Heart right ventricle (tissue), 16 donors: ENCODE measurements at regions not wholly inside any gene's neighbourhood (a gene's known extent, or its start where the extent isn't known, plus 50 kb on each side); places are given as distances from the start of the nearest gene placed in this dataset.
A peak's percentile ranks its signal among the peaks of the same experiment; 100 is the strongest.

Source experiments
- ATAC-seq, 8 donors: fragments of 200-7000 bp; cut with Tn5 transposase; one replicate each; pipeline ENCODE4 v1.9.1; 2020; ENCODE audit warnings: mild to moderate bottlenecking in 8 of 8, moderate library complexity in 8 of 8, moderate number of reproducible peaks in 1 of 8
- DNase-seq, 2 donors: peaks; one replicate each; pipeline ENCODE4 v3.0.0-alpha.2; 2020
- H3K27ac ChIP-seq, 10 donors: fragments of 200-600 bp; sonication (generic) in 2 of 10; one replicate each; pipeline versions ENCODE4 v1.5.0 to v1.8.0; 2020 to 2022; ENCODE audit warnings: mild to moderate bottlenecking in 3 of 10
- H3K27me3 ChIP-seq, 7 donors: fragments of 200-600 bp; one replicate each; pipeline ENCODE4 v1.8.0; 2021 to 2022; ENCODE audit warnings: mild to moderate bottlenecking in 2 of 7
- H3K36me3 ChIP-seq, 9 donors: fragments of 200-600 bp; sonication (generic) in 1 of 9; one replicate each; pipeline versions ENCODE4 v1.5.0 to v1.8.0; 2020 to 2022; ENCODE audit warnings: mild to moderate bottlenecking in 2 of 9
- H3K4me1 ChIP-seq, 9 donors: fragments of 200-600 bp; sonication (generic) in 1 of 9; one replicate each; pipeline versions ENCODE4 v1.5.0 to v1.8.0; 2020 to 2022; ENCODE audit warnings: mild to moderate bottlenecking in 4 of 9
- H3K4me3 ChIP-seq, 10 donors: fragments of 200-600 bp; sonication (generic) in 2 of 10; one replicate each; pipeline versions ENCODE4 v1.5.0 to v1.8.0; 2020 to 2022; ENCODE audit warnings: mild to moderate bottlenecking in 7 of 10, moderate library complexity in 2 of 10
- H3K9me3 ChIP-seq, 11 donors: fragments of 200-600 bp in 10 of 11; sonication (generic) in 2 of 11; one replicate each; pipeline versions ENCODE4 v1.5.0 to v1.8.0; 2013 to 2022; ENCODE audit warnings: mild to moderate bottlenecking in 2 of 11, control low read depth in 1 of 11, moderate library complexity in 1 of 11
- WGBS, 2 donors: extraction: QIAGEN DNeasy Blood & Tissue Kit; methylation state at CpG; one replicate each; pipeline ENCODE4 v1.1.7; 2013; ENCODE audit warnings: inconsistent platforms in 1 of 2; 5-methylcytosine and 5-hydroxymethylcytosine counted together
- intact Hi-C, 10 donors: fragments of 100-400 bp; cut with DNase I; formaldehyde crosslinking; loops; one replicate each; pipeline versions ENCODE4 v1.11.1 to v1.14.2; 2022
- TF ChIP-seq, protein P1 (sequence below), 9 donors: fragments of 200-600 bp; sonication (generic) in 2 of 9; IDR thresholded peaks; one replicate each; pipeline versions ENCODE4 v1.5.0 to v1.8.0; 2021 to 2022; ENCODE audit warnings: antibody characterized with exemption in 9 of 9, mild to moderate bottlenecking in 5 of 9, moderate library complexity in 1 of 9
- donor health status: Arrhythmogenic right ventricular cardiomyopathy.
- donor health status: ischemic (EF 13 %, LVEDD 7.1; RV severe dilation, severe dysfunction).
- donor health status: healthy with polysubstance abuse.
- donor health status: DM: no; HTN: yes; CAD: no.
- donor health status: DM: no; HTN: no; CAD: no.
- donor health status: ischemic (EF 25% LVEDD 6.9; RV normal size, moderate dysfunction).
- donor health status: ischemic (EF 25% LVEDD 5.7; RV mildly dilated, moderate dysfunction).
- donor health status: healthy.
- donor health status: DM: yes; HTN: yes; CAD: no.
- donor health status: Ischemic cardiomyopathy.
- donor health status: ischemic (EF 35%, LVEDD 5.7; RV mildly dilated, moderate dysfunction).
- donor health status: nonischemic (EF 11% LVEDD 7.7; RV severe dilation, severe dysfunction).
- donor health status: DM: yes; HTN: yes; CAD: no.
- donor health status: PGD.
- donor health status: ischemic (EF 29% LVEDD 5.4; RV normal size, mild dysfunction).
- donor health status: nonischemic (EF 23%, LVEDD 6.1; RV moderate dilation, normal function).

DNA sequence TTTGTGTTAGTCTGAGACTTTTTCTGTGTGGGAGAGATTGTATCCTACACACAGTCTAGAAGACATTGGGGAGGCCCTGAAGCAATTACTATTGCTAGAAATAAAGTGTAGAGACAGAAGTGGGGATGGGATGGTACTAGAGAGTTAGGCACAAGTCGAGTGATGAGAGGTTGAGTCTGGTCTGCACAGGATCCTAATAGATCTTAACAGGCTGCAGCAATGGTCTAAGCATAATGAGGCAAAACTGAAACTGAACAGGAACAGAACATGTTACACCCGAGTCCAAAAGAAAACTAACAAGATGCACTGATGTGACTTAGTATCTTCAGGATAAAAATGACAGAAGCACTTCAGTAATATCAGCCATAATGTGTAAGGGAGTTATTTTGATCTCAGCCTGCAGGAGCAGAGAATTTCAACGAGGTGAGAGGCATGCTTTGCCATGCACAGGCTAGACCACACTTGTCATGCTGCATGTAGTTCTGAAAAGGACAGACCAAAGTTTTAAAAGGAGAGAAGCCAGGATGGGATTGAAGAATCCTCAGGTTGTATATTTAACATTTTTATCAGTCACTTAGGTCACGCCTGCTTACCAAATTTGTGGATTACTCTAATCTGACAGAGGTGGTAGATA lies 205.8 kb upstream of the BOD1L1 start:
- H3K4me3 ChIP-seq: no peak overlapping the region
- TF ChIP-seq, protein P1, sequence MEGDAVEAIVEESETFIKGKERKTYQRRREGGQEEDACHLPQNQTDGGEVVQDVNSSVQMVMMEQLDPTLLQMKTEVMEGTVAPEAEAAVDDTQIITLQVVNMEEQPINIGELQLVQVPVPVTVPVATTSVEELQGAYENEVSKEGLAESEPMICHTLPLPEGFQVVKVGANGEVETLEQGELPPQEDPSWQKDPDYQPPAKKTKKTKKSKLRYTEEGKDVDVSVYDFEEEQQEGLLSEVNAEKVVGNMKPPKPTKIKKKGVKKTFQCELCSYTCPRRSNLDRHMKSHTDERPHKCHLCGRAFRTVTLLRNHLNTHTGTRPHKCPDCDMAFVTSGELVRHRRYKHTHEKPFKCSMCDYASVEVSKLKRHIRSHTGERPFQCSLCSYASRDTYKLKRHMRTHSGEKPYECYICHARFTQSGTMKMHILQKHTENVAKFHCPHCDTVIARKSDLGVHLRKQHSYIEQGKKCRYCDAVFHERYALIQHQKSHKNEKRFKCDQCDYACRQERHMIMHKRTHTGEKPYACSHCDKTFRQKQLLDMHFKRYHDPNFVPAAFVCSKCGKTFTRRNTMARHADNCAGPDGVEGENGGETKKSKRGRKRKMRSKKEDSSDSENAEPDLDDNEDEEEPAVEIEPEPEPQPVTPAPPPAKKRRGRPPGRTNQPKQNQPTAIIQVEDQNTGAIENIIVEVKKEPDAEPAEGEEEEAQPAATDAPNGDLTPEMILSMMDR (IDR thresholded peaks at IDR 0.05): no peak
- H3K4me1 ChIP-seq: peaks cover 0 to 24% (median 10%) of the 10 kb centered on the region in 9 donors
- intact Hi-C loops: loop anchor here in 3 of 10 donors (10.0 kb wide), 1 partner anchor 178 kb away; no protein-coding TSS in a partner anchor
- no peaks in the 10 kb centered on the region for H3K27me3 ChIP-seq
- H3K27ac ChIP-seq: peak overlapping the region in 2 of 10 donors; percentile 1 to 23
- no peak for DNase-seq
- no peaks in the 10 kb centered on the region for H3K36me3 ChIP-seq
- H3K9me3 ChIP-seq: no peaks in the 10 kb centered on the region
- WGBS, 2 donors: 31 to 38% methylated on average over 4 of the region's 4 CpGs
- peak in 5 of 8 donors; percentile 44 to 67 (median 63) for ATAC-seq

DNA sequence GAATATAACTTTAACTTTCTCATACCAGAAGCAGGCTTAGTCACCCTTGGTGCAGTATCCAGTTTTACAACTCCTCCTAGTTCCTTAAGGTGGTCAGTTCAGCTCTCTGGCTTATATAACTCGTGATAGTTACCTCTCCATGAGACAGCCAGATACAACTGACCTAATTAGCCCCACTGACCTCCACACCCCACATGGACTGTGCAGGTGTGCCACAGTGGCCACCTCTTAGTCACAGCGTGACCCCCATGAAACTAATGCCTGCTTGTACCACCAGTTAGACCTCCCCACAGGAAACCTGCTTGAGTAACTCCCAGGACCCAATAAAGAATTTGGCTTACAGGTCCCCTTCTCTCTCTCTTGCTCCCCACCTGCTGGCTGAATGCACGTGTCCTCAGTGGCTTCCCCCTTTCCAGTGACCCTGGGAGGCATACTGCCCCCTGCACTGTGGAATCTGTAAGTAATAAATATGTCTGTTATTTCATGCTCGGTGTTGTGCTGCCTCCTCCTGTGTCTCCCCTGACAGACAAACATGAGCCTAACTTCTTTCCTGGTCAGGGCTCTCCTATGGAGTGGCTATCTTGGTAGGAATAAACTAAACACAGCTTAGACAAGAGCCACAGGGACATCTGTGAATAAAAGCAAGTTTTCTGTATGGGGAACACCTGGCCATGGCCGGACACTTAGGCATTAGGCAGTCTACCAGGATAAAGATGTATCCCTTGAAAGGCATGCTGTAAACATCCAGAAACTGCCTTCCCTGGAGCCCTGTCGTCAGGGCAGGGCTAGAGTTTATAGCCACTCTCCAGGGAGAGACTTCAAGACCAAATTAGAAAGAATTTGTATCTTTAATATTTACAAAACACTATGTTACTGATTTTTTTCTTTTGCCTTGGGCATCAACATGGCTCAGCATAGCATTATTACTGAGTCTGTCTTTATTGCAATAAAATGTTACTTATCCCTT lies 209.7 kb upstream of the BOD1L1 start:
- TF ChIP-seq, protein P1 (IDR thresholded peaks at IDR 0.05): peak in 3 of 9 donors; percentile 16 to 18 (median 17)
- intact Hi-C loops: loop anchor here in 3 of 10 donors (10.0 kb wide), 1 partner anchor 182 kb away; no protein-coding TSS in a partner anchor
- H3K27me3 ChIP-seq: no peaks in the 10 kb centered on the region
- H3K36me3 ChIP-seq: no peaks in the 10 kb centered on the region
- H3K9me3 ChIP-seq: peaks cover 0 to 5% (median 0%) of the 10 kb centered on the region in 11 donors
- DNase-seq (no peak), ATAC-seq (peak in 3 of 8 donors; percentile 17 to 41 (median 32))
- peaks cover 0 to 16% (median 8%) of the 10 kb centered on the region in 9 donors for H3K4me1 ChIP-seq
- no peak overlapping the region for H3K4me3 ChIP-seq
- 48 to 56% methylated on average over 6 of the region's 6 CpGs for WGBS, 2 donors
- no peak overlapping the region for H3K27ac ChIP-seq

DNA sequence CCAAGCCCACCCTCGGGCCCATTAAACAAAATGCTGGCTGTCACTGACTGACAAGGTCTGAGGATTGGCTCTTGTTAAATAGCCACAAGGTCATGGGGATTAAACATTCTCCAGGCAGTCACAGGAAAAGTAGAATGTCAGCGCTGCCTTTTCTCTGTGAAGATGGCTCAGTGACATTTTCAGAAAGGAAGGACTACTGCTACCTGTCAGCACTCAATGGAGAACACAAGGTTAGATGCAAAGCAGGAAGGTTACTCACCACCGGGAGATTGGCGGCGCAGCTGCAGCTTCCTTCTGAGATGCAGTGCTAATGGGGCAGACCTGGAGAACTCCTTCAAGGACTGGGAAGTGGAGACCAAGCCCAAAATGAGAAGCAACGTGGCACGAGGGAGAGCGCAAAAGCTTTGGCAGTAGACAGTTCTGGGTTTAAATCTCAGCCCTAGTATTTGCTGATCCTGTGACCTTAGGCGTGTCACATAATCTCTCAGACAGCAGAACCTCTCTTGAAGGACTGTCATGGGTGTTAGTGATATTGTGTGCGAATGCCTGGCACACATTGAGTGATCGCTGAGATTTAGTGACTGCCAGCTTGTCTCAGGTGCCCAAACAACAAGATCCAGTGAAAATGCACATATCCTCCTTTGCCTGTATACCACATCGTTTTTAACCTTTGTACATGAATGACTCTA lies 213.1 kb upstream of the BOD1L1 start:
- peak in 1 of 2 donors; percentile 6 for DNase-seq
- Histone ChIP-seq H3K27me3 (no peaks in the 10 kb centered on the region), H3K36me3 (no peaks in the 10 kb centered on the region), H3K27ac (peak overlapping the region in 5 of 10 donors; percentile 27 to 59 (median 44)), H3K4me3 (peak overlapping the region in 9 of 10 donors; percentile 4 to 42 (median 22)), H3K4me1 (peaks cover 0 to 8% (median 0%) of the 10 kb centered on the region in 9 donors), H3K9me3 (peaks cover 0 to 9% (median 0%) of the 10 kb centered on the region in 11 donors)
- peak in 6 of 8 donors; percentile 22 to 69 (median 50) for ATAC-seq
- whole genome bisulfite sequencing, 2 donors: 33 to 43% methylated on average over 12 of the region's 12 CpGs
- TF ChIP-seq, protein P1 (IDR thresholded peaks at IDR 0.05): no peak
- intact Hi-C loops: loop anchor here in 1 of 10 donors (10.0 kb wide), 1 partner anchor 136 kb away; no protein-coding TSS in a partner anchor
